SU-DHL-6 (cell line): ENCODE measurements at regions not wholly inside any gene's neighbourhood (a gene's known extent, or its start where the extent isn't known, plus 50 kb on each side); places are given as distances from the start of the nearest gene placed in this dataset.
"Not testable (repeated sequence)": the region's sequence is repeated elsewhere in the genome, so short reads cannot be mapped to it uniquely, and the experiment has no call there.

ENCODE experiments used
- EZH2phosphoT487 ChIP-seq: fragments of 200-600 bp; sonication (generic), shearing (Covaris generic); conservative IDR thresholded peaks from 2 replicates; pipeline ENCODE4 v1.6.1; 2018; ENCODE audit warnings: mild to moderate bottlenecking, antibody characterized with exemption, low read length, moderate library complexity, mixed read lengths
- TF ChIP-seq, protein P1 (sequence below): fragments of 200-600 bp; sonication (generic); IDR thresholded peaks from one replicate; pipeline ENCODE4 v1.5.1; 2017; ENCODE audit warnings: antibody characterized with exemption, mild to moderate bottlenecking, low read length, moderate library complexity; ENCODE audit not compliant: insufficient read depth, poor library complexity, severe bottlenecking

- TF ChIP-seq, protein P1, sequence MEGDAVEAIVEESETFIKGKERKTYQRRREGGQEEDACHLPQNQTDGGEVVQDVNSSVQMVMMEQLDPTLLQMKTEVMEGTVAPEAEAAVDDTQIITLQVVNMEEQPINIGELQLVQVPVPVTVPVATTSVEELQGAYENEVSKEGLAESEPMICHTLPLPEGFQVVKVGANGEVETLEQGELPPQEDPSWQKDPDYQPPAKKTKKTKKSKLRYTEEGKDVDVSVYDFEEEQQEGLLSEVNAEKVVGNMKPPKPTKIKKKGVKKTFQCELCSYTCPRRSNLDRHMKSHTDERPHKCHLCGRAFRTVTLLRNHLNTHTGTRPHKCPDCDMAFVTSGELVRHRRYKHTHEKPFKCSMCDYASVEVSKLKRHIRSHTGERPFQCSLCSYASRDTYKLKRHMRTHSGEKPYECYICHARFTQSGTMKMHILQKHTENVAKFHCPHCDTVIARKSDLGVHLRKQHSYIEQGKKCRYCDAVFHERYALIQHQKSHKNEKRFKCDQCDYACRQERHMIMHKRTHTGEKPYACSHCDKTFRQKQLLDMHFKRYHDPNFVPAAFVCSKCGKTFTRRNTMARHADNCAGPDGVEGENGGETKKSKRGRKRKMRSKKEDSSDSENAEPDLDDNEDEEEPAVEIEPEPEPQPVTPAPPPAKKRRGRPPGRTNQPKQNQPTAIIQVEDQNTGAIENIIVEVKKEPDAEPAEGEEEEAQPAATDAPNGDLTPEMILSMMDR: not testable (repeated sequence)
- not testable (repeated sequence) for TF ChIP-seq EZH2phosphoT487
These were observed 174.2 kb downstream of the NPIPA8 start for GRCh38 chr16:18162293-18162692.
